Anterior cingulate cortex (tissue), 58 donors: ENCODE measurements at regions not wholly inside any gene's neighbourhood (a gene's known extent, or its start where the extent isn't known, plus 50 kb on each side); places are given as distances from the start of the nearest gene placed in this dataset.

Source experiments
- DNase-seq, 58 donors: peaks; one replicate each; lab custom pipeline; 2025; lab: John Stamatoyannopoulos, UW

- DNase-seq: no peak
These were observed 191.8 kb downstream of the KDR start for GRCh38 chr4:54933579-54933978.

- DNase-seq: no peak
These were observed 195.2 kb downstream of the KDR start for GRCh38 chr4:54930226-54930625.

GRCh38 chr4:54929459-54929858 is 195.9 kb downstream of the KDR start:
- DNase-seq: peak in 19 of 58 donors; percentile 1 to 34 (median 7)

- DNase-seq: no peak
These were observed 200.5 kb downstream of the KDR start for GRCh38 chr4:54924891-54925290.

GRCh38 chr4:54915276-54915675 is 210.1 kb downstream of the KDR start:
- no peak for DNase-seq

- no peak for DNase-seq
These were observed 210.6 kb downstream of the KDR start for GRCh38 chr4:54914781-54915180.

GRCh38 chr4:54913751-54914526 is 211.5 kb downstream of the KDR start:
- no peak for DNase-seq

GRCh38 chr4:54912155-54912554 is 213.2 kb downstream of the KDR start:
- no peak for DNase-seq

GRCh38 chr4:54909961-54910360 is 215.4 kb downstream of the KDR start:
- DNase-seq: no peak

- DNase-seq: no peak
These were observed 216.6 kb downstream of the KDR start for GRCh38 chr4:54908763-54909162.

- DNase-seq: no peak
These were observed 220.4 kb downstream of the KDR start for GRCh38 chr4:54904953-54905352.

GRCh38 chr4:54902976-54903375 is 222.4 kb downstream of the KDR start:
- DNase-seq: no peak

GRCh38 chr4:54902271-54902670 is 223.1 kb downstream of the KDR start:
- no peak for DNase-seq

- no peak for DNase-seq
These were observed 224.2 kb downstream of the KDR start for GRCh38 chr4:54901202-54901601.

GRCh38 chr4:54898656-54899340 is 226.6 kb downstream of the KDR start:
- DNase-seq: no peak

- no peak for DNase-seq
These were observed 227.3 kb downstream of the KDR start for GRCh38 chr4:54898056-54898562.

- no peak for DNase-seq
These were observed 227.8 kb downstream of the KDR start for GRCh38 chr4:54897590-54897989.

GRCh38 chr4:54882616-54883015 is 224.9 kb downstream of the KIT start:
- DNase-seq: no peak

GRCh38 chr4:54879576-54879975 is 221.8 kb downstream of the KIT start:
- DNase-seq: no peak

GRCh38 chr4:54877006-54877405 is 219.2 kb downstream of the KIT start:
- no peak for DNase-seq

GRCh38 chr4:54872261-54872660 is 214.5 kb downstream of the KIT start:
- no peak for DNase-seq
